ENCODE measurements at regions not wholly inside any gene's neighbourhood (a gene's known extent, or its start where the extent isn't known, plus 50 kb on each side); places are given as distances from the start of the nearest gene placed in this dataset.

GRCh38 chr2:19062370-19062769 lies 296.1 kb downstream of the OSR1 start:
- no peaks in the 10 kb centered on the region for H3K9me2 ChIP-seq (replicated peaks; ENCODE audit: insufficient read depth, low read length)
- H3K9me3 ChIP-seq (ENCODE audit: low read length), result no peaks in the 10 kb centered on the region
- no peaks in the 10 kb centered on the region for H3K4me1 ChIP-seq (ENCODE audit: low read length)
- no peak overlapping the region for H3K4me3 ChIP-seq (ENCODE audit: low read length)
- no peaks in the 10 kb centered on the region for H3K79me2 ChIP-seq (ENCODE audit: low read length)
- DNase-seq, result no peak
- no peaks in the 10 kb centered on the region for H3K27me3 ChIP-seq (ENCODE audit: low read length)
- H3K4me2 ChIP-seq (ENCODE audit: low read depth, low read length, poor library complexity, severe bottlenecking), result no peak overlapping the region
- H2AFZ ChIP-seq (ENCODE audit: low read length), result no peak overlapping the region
- no peaks in the 10 kb centered on the region for H4K20me1 ChIP-seq (ENCODE audit: insufficient read depth, low read depth, low read length)
- no peak overlapping the region for H3K27ac ChIP-seq (ENCODE audit: low read length)
- no peaks in the 10 kb centered on the region for H3K36me3 ChIP-seq (ENCODE audit: insufficient read depth, low read length)
- H3K9ac ChIP-seq (ENCODE audit: low read length), result no peak overlapping the region

- Histone ChIP-seq H3K27ac (ENCODE audit: low read length) (no peak overlapping the region), H3K4me3 (ENCODE audit: low read length) (no peak overlapping the region), H3K4me1 (ENCODE audit: low read length) (no peaks in the 10 kb centered on the region), H3K79me2 (ENCODE audit: low read length) (no peaks in the 10 kb centered on the region), H3K27me3 (ENCODE audit: low read length) (no peaks in the 10 kb centered on the region), H3K36me3 (ENCODE audit: insufficient read depth, low read length) (no peaks in the 10 kb centered on the region), H2AFZ (ENCODE audit: low read length) (no peak overlapping the region), H3K9me3 (ENCODE audit: low read length) (no peaks in the 10 kb centered on the region), H4K20me1 (ENCODE audit: insufficient read depth, low read depth, low read length) (no peaks in the 10 kb centered on the region), H3K9ac (ENCODE audit: low read length) (no peak overlapping the region), H3K4me2 (ENCODE audit: low read depth, low read length, poor library complexity, severe bottlenecking) (no peak overlapping the region), H3K9me2 (replicated peaks; ENCODE audit: insufficient read depth, low read length) (no peaks in the 10 kb centered on the region)
- no peak for DNase-seq
These were observed 299.3 kb downstream of the OSR1 start for GRCh38 chr2:19059076-19059475.

GRCh38 chr2:19051203-19051831 lies 307.1 kb downstream of the OSR1 start:
- Histone ChIP-seq H3K4me1 (ENCODE audit: low read length) (no peaks in the 10 kb centered on the region), H3K4me2 (ENCODE audit: low read depth, low read length, poor library complexity, severe bottlenecking) (no peak overlapping the region), H3K27me3 (ENCODE audit: low read length) (no peaks in the 10 kb centered on the region), H2AFZ (ENCODE audit: low read length) (no peak overlapping the region), H3K9ac (ENCODE audit: low read length) (no peak overlapping the region), H3K27ac (ENCODE audit: low read length) (no peak overlapping the region), H3K9me2 (replicated peaks; ENCODE audit: insufficient read depth, low read length) (no peaks in the 10 kb centered on the region), H3K36me3 (ENCODE audit: insufficient read depth, low read length) (no peaks in the 10 kb centered on the region), H3K4me3 (ENCODE audit: low read length) (no peak overlapping the region), H3K79me2 (ENCODE audit: low read length) (no peaks in the 10 kb centered on the region), H4K20me1 (ENCODE audit: insufficient read depth, low read depth, low read length) (no peaks in the 10 kb centered on the region), H3K9me3 (ENCODE audit: low read length) (no peaks in the 10 kb centered on the region)
- no peak for DNase-seq

GRCh38 chr2:19050354-19050753 lies 308.1 kb downstream of the OSR1 start:
- H3K27ac ChIP-seq (ENCODE audit: low read length), result no peak overlapping the region
- no peak for DNase-seq
- no peaks in the 10 kb centered on the region for H3K36me3 ChIP-seq (ENCODE audit: insufficient read depth, low read length)
- no peak overlapping the region for H3K4me3 ChIP-seq (ENCODE audit: low read length)
- H3K4me2 ChIP-seq (ENCODE audit: low read depth, low read length, poor library complexity, severe bottlenecking), result no peak overlapping the region
- no peaks in the 10 kb centered on the region for H4K20me1 ChIP-seq (ENCODE audit: insufficient read depth, low read depth, low read length)
- no peak overlapping the region for H2AFZ ChIP-seq (ENCODE audit: low read length)
- H3K4me1 ChIP-seq (ENCODE audit: low read length), result no peaks in the 10 kb centered on the region
- H3K27me3 ChIP-seq (ENCODE audit: low read length), result no peaks in the 10 kb centered on the region
- no peaks in the 10 kb centered on the region for H3K9me3 ChIP-seq (ENCODE audit: low read length)
- no peaks in the 10 kb centered on the region for H3K79me2 ChIP-seq (ENCODE audit: low read length)
- H3K9me2 ChIP-seq (replicated peaks; ENCODE audit: insufficient read depth, low read length), result no peaks in the 10 kb centered on the region
- no peak overlapping the region for H3K9ac ChIP-seq (ENCODE audit: low read length)

- Histone ChIP-seq H3K9ac (ENCODE audit: low read length) (no peak overlapping the region), H3K9me2 (replicated peaks; ENCODE audit: insufficient read depth, low read length) (no peaks in the 10 kb centered on the region), H3K27me3 (ENCODE audit: low read length) (no peaks in the 10 kb centered on the region), H4K20me1 (ENCODE audit: insufficient read depth, low read depth, low read length) (no peaks in the 10 kb centered on the region), H3K4me3 (ENCODE audit: low read length) (no peak overlapping the region), H3K4me2 (ENCODE audit: low read depth, low read length, poor library complexity, severe bottlenecking) (no peak overlapping the region), H3K9me3 (ENCODE audit: low read length) (no peaks in the 10 kb centered on the region), H3K79me2 (ENCODE audit: low read length) (no peaks in the 10 kb centered on the region), H3K36me3 (ENCODE audit: insufficient read depth, low read length) (no peaks in the 10 kb centered on the region), H3K27ac (ENCODE audit: low read length) (no peak overlapping the region), H2AFZ (ENCODE audit: low read length) (no peak overlapping the region), H3K4me1 (ENCODE audit: low read length) (no peaks in the 10 kb centered on the region)
- DNase-seq, result no peak
These were observed 309.7 kb downstream of the OSR1 start for GRCh38 chr2:19048593-19049266.

GRCh38 chr2:19046986-19047780 lies 311.2 kb downstream of the OSR1 start:
- Histone ChIP-seq H3K79me2 (ENCODE audit: low read length) (no peaks in the 10 kb centered on the region), H3K9ac (ENCODE audit: low read length) (no peak overlapping the region), H3K9me3 (ENCODE audit: low read length) (no peaks in the 10 kb centered on the region), H3K27me3 (ENCODE audit: low read length) (no peaks in the 10 kb centered on the region), H3K4me2 (ENCODE audit: low read depth, low read length, poor library complexity, severe bottlenecking) (no peak overlapping the region), H3K9me2 (replicated peaks; ENCODE audit: insufficient read depth, low read length) (no peaks in the 10 kb centered on the region), H3K36me3 (ENCODE audit: insufficient read depth, low read length) (no peaks in the 10 kb centered on the region), H2AFZ (ENCODE audit: low read length) (no peak overlapping the region), H4K20me1 (ENCODE audit: insufficient read depth, low read depth, low read length) (no peaks in the 10 kb centered on the region), H3K4me1 (ENCODE audit: low read length) (no peaks in the 10 kb centered on the region), H3K27ac (ENCODE audit: low read length) (no peak overlapping the region), H3K4me3 (ENCODE audit: low read length) (no peak overlapping the region)
- no peak for DNase-seq

- no peaks in the 10 kb centered on the region for H3K9me2 ChIP-seq (replicated peaks; ENCODE audit: insufficient read depth, low read length)
- H3K27ac ChIP-seq (ENCODE audit: low read length), result no peak overlapping the region
- H3K36me3 ChIP-seq (ENCODE audit: insufficient read depth, low read length), result no peaks in the 10 kb centered on the region
- H4K20me1 ChIP-seq (ENCODE audit: insufficient read depth, low read depth, low read length), result no peaks in the 10 kb centered on the region
- no peak overlapping the region for H3K4me2 ChIP-seq (ENCODE audit: low read depth, low read length, poor library complexity, severe bottlenecking)
- no peaks in the 10 kb centered on the region for H3K27me3 ChIP-seq (ENCODE audit: low read length)
- H3K4me3 ChIP-seq (ENCODE audit: low read length), result no peak overlapping the region
- H2AFZ ChIP-seq (ENCODE audit: low read length), result no peak overlapping the region
- no peaks in the 10 kb centered on the region for H3K79me2 ChIP-seq (ENCODE audit: low read length)
- H3K9ac ChIP-seq (ENCODE audit: low read length), result no peak overlapping the region
- H3K4me1 ChIP-seq (ENCODE audit: low read length), result no peaks in the 10 kb centered on the region
- DNase-seq, result no peak
- H3K9me3 ChIP-seq (ENCODE audit: low read length), result no peaks in the 10 kb centered on the region
These were observed 313.3 kb downstream of the OSR1 start for GRCh38 chr2:19045151-19045550.

GRCh38 chr2:19043893-19044292 lies 314.5 kb downstream of the OSR1 start:
- Histone ChIP-seq H3K4me1 (ENCODE audit: low read length) (no peaks in the 10 kb centered on the region), H3K9me2 (replicated peaks; ENCODE audit: insufficient read depth, low read length) (no peaks in the 10 kb centered on the region), H3K27ac (ENCODE audit: low read length) (no peak overlapping the region), H4K20me1 (ENCODE audit: insufficient read depth, low read depth, low read length) (no peaks in the 10 kb centered on the region), H3K36me3 (ENCODE audit: insufficient read depth, low read length) (no peaks in the 10 kb centered on the region), H3K4me2 (ENCODE audit: low read depth, low read length, poor library complexity, severe bottlenecking) (no peak overlapping the region), H2AFZ (ENCODE audit: low read length) (no peak overlapping the region), H3K79me2 (ENCODE audit: low read length) (no peaks in the 10 kb centered on the region), H3K9ac (ENCODE audit: low read length) (no peak overlapping the region), H3K27me3 (ENCODE audit: low read length) (no peaks in the 10 kb centered on the region), H3K4me3 (ENCODE audit: low read length) (no peak overlapping the region), H3K9me3 (ENCODE audit: low read length) (no peaks in the 10 kb centered on the region)
- no peak for DNase-seq

Data from Karpas-422 (cell line).